GM18909 (cell line): ENCODE measurements at regions not wholly inside any gene's neighbourhood (a gene's known extent, or its start where the extent isn't known, plus 50 kb on each side); places are given as distances from the start of the nearest gene placed in this dataset.

Source experiments
- ATAC-seq: cut with Tn5 transposase; IDR thresholded peaks from one replicate; pipeline ENCODE4 v1.9.1; 2021; ENCODE audit warnings: mild to moderate bottlenecking; ENCODE audit not compliant: unreplicated experiment, poor library complexity

GRCh38 chr3:76986876-76987474 lies 52.9 kb upstream of the ROBO2 start:
- no peak for ATAC-seq
